ENCODE measurements at regions not wholly inside any gene's neighbourhood (a gene's known extent, or its start where the extent isn't known, plus 50 kb on each side); places are given as distances from the start of the nearest gene placed in this dataset.
"Not testable (repeated sequence)": the region's sequence is repeated elsewhere in the genome, so short reads cannot be mapped to it uniquely, and the experiment has no call there.

GRCh38 chr13:65275838-65276630 is 1954.1 kb downstream of the PCDH9 start:
- no peaks in the 10 kb centered on the region for H3K27me3 ChIP-seq (ENCODE audit: control insufficient read depth in 3 of 3, insufficient read depth in 3 of 3, low read length in 3 of 3)
- no peaks in the 10 kb centered on the region for H3K36me3 ChIP-seq (ENCODE audit: control insufficient read depth in 3 of 3, insufficient read depth in 2 of 3, low read depth in 1 of 3, low read length in 3 of 3)
- 69 to 80% (median 70%) methylated on average over 5 of the region's 5 CpGs for WGBS, 3 donors
- H3K27ac ChIP-seq (ENCODE audit: low read depth in 1 of 3, low read length in 2 of 3), result no peak overlapping the region
- no peak for FAIRE-seq
- H3K9me3 ChIP-seq (ENCODE audit: control insufficient read depth in 2 of 2, insufficient read depth in 1 of 2, low read depth in 1 of 2, low read length in 1 of 2), result peaks cover 0 to 8% of the 10 kb centered on the region in 2 donors
- no peak for DNase-seq
- no peak overlapping the region for H3K4me3 ChIP-seq (ENCODE audit: low read depth in 1 of 3, low read length in 3 of 3)
- H3K4me1 ChIP-seq (ENCODE audit: control insufficient read depth in 3 of 3, insufficient read depth in 2 of 3, low read depth in 1 of 3, low read length in 2 of 3), result no peaks in the 10 kb centered on the region

GRCh38 chr13:65275108-65275507 is 1955.0 kb downstream of the PCDH9 start:
- H3K27ac ChIP-seq (ENCODE audit: low read depth in 1 of 3, low read length in 2 of 3), result no peak overlapping the region
- DNase-seq (no peak), FAIRE-seq (no peak)
- 83 to 92% (median 89%) methylated on average over 3 of the region's 3 CpGs for WGBS, 3 donors
- peaks cover 0 to 8% of the 10 kb centered on the region in 2 donors for H3K9me3 ChIP-seq (ENCODE audit: control insufficient read depth in 2 of 2, insufficient read depth in 1 of 2, low read depth in 1 of 2, low read length in 1 of 2)
- no peaks in the 10 kb centered on the region for H3K36me3 ChIP-seq (ENCODE audit: control insufficient read depth in 3 of 3, insufficient read depth in 2 of 3, low read depth in 1 of 3, low read length in 3 of 3)
- no peaks in the 10 kb centered on the region for H3K4me1 ChIP-seq (ENCODE audit: control insufficient read depth in 3 of 3, insufficient read depth in 2 of 3, low read depth in 1 of 3, low read length in 2 of 3)
- no peaks in the 10 kb centered on the region for H3K27me3 ChIP-seq (ENCODE audit: control insufficient read depth in 3 of 3, insufficient read depth in 3 of 3, low read length in 3 of 3)
- no peak overlapping the region for H3K4me3 ChIP-seq (ENCODE audit: low read depth in 1 of 3, low read length in 3 of 3)

- DNase-seq; H3K27ac ChIP-seq (ENCODE audit: low read depth in 1 of 3, low read length in 2 of 3); H3K4me3 ChIP-seq (ENCODE audit: low read depth in 1 of 3, low read length in 3 of 3); H3K4me1 ChIP-seq (ENCODE audit: control insufficient read depth in 3 of 3, insufficient read depth in 2 of 3, low read depth in 1 of 3, low read length in 2 of 3); FAIRE-seq; H3K36me3 ChIP-seq (ENCODE audit: control insufficient read depth in 3 of 3, insufficient read depth in 2 of 3, low read depth in 1 of 3, low read length in 3 of 3); H3K9me3 ChIP-seq (ENCODE audit: control insufficient read depth in 2 of 2, insufficient read depth in 1 of 2, low read depth in 1 of 2, low read length in 1 of 2); H3K27me3 ChIP-seq (ENCODE audit: control insufficient read depth in 3 of 3, insufficient read depth in 3 of 3, low read length in 3 of 3): not testable (repeated sequence)
- 69 to 86% (median 79%) methylated on average over 6 of the region's 6 CpGs for WGBS, 3 donors
Observed at GRCh38 chr13:65273811-65274420, 1956.2 kb downstream of the PCDH9 start.

GRCh38 chr13:65268009-65268408 is 1962.1 kb downstream of the PCDH9 start:
- DNase-seq (no peak), FAIRE-seq (no peak)
- no peaks in the 10 kb centered on the region for H3K27me3 ChIP-seq (ENCODE audit: control insufficient read depth in 3 of 3, insufficient read depth in 3 of 3, low read length in 3 of 3)
- no peak overlapping the region for H3K4me3 ChIP-seq (ENCODE audit: low read depth in 1 of 3, low read length in 3 of 3)
- H3K4me1 ChIP-seq (ENCODE audit: control insufficient read depth in 3 of 3, insufficient read depth in 2 of 3, low read depth in 1 of 3, low read length in 2 of 3), result no peaks in the 10 kb centered on the region
- peaks cover 0 to 5% of the 10 kb centered on the region in 2 donors for H3K9me3 ChIP-seq (ENCODE audit: control insufficient read depth in 2 of 2, insufficient read depth in 1 of 2, low read depth in 1 of 2, low read length in 1 of 2)
- no peak overlapping the region for H3K27ac ChIP-seq (ENCODE audit: low read depth in 1 of 3, low read length in 2 of 3)
- H3K36me3 ChIP-seq (ENCODE audit: control insufficient read depth in 3 of 3, insufficient read depth in 2 of 3, low read depth in 1 of 3, low read length in 3 of 3), result no peaks in the 10 kb centered on the region

- Histone ChIP-seq H3K36me3 (ENCODE audit: control insufficient read depth in 3 of 3, insufficient read depth in 2 of 3, low read depth in 1 of 3, low read length in 3 of 3) (no peaks in the 10 kb centered on the region), H3K27me3 (ENCODE audit: control insufficient read depth in 3 of 3, insufficient read depth in 3 of 3, low read length in 3 of 3) (no peaks in the 10 kb centered on the region), H3K9me3 (ENCODE audit: control insufficient read depth in 2 of 2, insufficient read depth in 1 of 2, low read depth in 1 of 2, low read length in 1 of 2) (peaks cover 0 to 2% of the 10 kb centered on the region in 2 donors), H3K4me3 (ENCODE audit: low read depth in 1 of 3, low read length in 3 of 3) (no peak overlapping the region), H3K27ac (ENCODE audit: low read depth in 1 of 3, low read length in 2 of 3) (no peak overlapping the region), H3K4me1 (ENCODE audit: control insufficient read depth in 3 of 3, insufficient read depth in 2 of 3, low read depth in 1 of 3, low read length in 2 of 3) (no peaks in the 10 kb centered on the region)
- DNase-seq (no peak), FAIRE-seq (peak; percentile 78)
- 8 to 80% (median 11%) methylated on average over 1 of the region's 1 CpG for whole genome bisulfite sequencing, 3 donors
Observed at GRCh38 chr13:65265988-65266387, 1964.1 kb downstream of the PCDH9 start.

GRCh38 chr13:65264066-65264465 is 1966.1 kb downstream of the PCDH9 start:
- Histone ChIP-seq H3K9me3 (ENCODE audit: control insufficient read depth in 2 of 2, insufficient read depth in 1 of 2, low read depth in 1 of 2, low read length in 1 of 2) (peaks cover 0 to 2% of the 10 kb centered on the region in 2 donors), H3K4me3 (ENCODE audit: low read depth in 1 of 3, low read length in 3 of 3) (no peak overlapping the region), H3K27ac (ENCODE audit: low read depth in 1 of 3, low read length in 2 of 3) (no peak overlapping the region), H3K36me3 (ENCODE audit: control insufficient read depth in 3 of 3, insufficient read depth in 2 of 3, low read depth in 1 of 3, low read length in 3 of 3) (no peaks in the 10 kb centered on the region), H3K4me1 (ENCODE audit: control insufficient read depth in 3 of 3, insufficient read depth in 2 of 3, low read depth in 1 of 3, low read length in 2 of 3) (no peaks in the 10 kb centered on the region), H3K27me3 (ENCODE audit: control insufficient read depth in 3 of 3, insufficient read depth in 3 of 3, low read length in 3 of 3) (no peaks in the 10 kb centered on the region)
- no peak for DNase-seq
- WGBS, 3 donors, result 21 to 80% (median 54%) methylated on average over 2 of the region's 2 CpGs
- FAIRE-seq, result no peak

GRCh38 chr13:65260946-65261891 is 1968.9 kb downstream of the PCDH9 start:
- WGBS, 3 donors, result 49 to 64% (median 50%) methylated on average over 5 of the region's 5 CpGs
- Histone ChIP-seq H3K36me3 (ENCODE audit: control insufficient read depth in 3 of 3, insufficient read depth in 2 of 3, low read depth in 1 of 3, low read length in 3 of 3) (no peaks in the 10 kb centered on the region), H3K27ac (ENCODE audit: low read depth in 1 of 3, low read length in 2 of 3) (no peak overlapping the region), H3K27me3 (ENCODE audit: control insufficient read depth in 3 of 3, insufficient read depth in 3 of 3, low read length in 3 of 3) (no peaks in the 10 kb centered on the region), H3K9me3 (ENCODE audit: control insufficient read depth in 2 of 2, insufficient read depth in 1 of 2, low read depth in 1 of 2, low read length in 1 of 2) (peaks cover 0 to 2% of the 10 kb centered on the region in 2 donors), H3K4me3 (ENCODE audit: low read depth in 1 of 3, low read length in 3 of 3) (no peak overlapping the region), H3K4me1 (ENCODE audit: control insufficient read depth in 3 of 3, insufficient read depth in 2 of 3, low read depth in 1 of 3, low read length in 2 of 3) (no peaks in the 10 kb centered on the region)
- FAIRE-seq, result no peak
- DNase-seq, result no peak

- H3K4me1 ChIP-seq (ENCODE audit: control insufficient read depth in 3 of 3, insufficient read depth in 2 of 3, low read depth in 1 of 3, low read length in 2 of 3), result no peaks in the 10 kb centered on the region
- DNase-seq (no peak), FAIRE-seq (no peak)
- H3K27ac ChIP-seq (ENCODE audit: low read depth in 1 of 3, low read length in 2 of 3), result no peak overlapping the region
- H3K36me3 ChIP-seq (ENCODE audit: control insufficient read depth in 3 of 3, insufficient read depth in 2 of 3, low read depth in 1 of 3, low read length in 3 of 3), result no peaks in the 10 kb centered on the region
- H3K9me3 ChIP-seq (ENCODE audit: control insufficient read depth in 2 of 2, insufficient read depth in 1 of 2, low read depth in 1 of 2, low read length in 1 of 2), result peaks cover 0 to 14% of the 10 kb centered on the region in 2 donors
- H3K27me3 ChIP-seq (ENCODE audit: control insufficient read depth in 3 of 3, insufficient read depth in 3 of 3, low read length in 3 of 3), result no peaks in the 10 kb centered on the region
- WGBS, 3 donors, result 81 to 95% (median 87%) methylated on average over 1 of the region's 1 CpG
- H3K4me3 ChIP-seq (ENCODE audit: low read depth in 1 of 3, low read length in 3 of 3), result no peak overlapping the region
Observed at GRCh38 chr13:65240773-65241172, 1989.4 kb downstream of the PCDH9 start.
